Right ventricle myocardium superior (tissue), 1 donor: ENCODE measurements at regions not wholly inside any gene's neighbourhood (a gene's known extent, or its start where the extent isn't known, plus 50 kb on each side); places are given as distances from the start of the nearest gene placed in this dataset.
"Not testable (repeated sequence)": the region's sequence is repeated elsewhere in the genome, so short reads cannot be mapped to it uniquely, and the experiment has no call there.

Experiments used
- ATAC-seq: fragments of 200-7000 bp; cut with Tn5 transposase; one replicate; pipeline ENCODE4 v1.9.1; 2020; ENCODE audit warnings: mild to moderate bottlenecking; ENCODE audit not compliant: poor library complexity
- DNase-seq: peaks from one replicate; pipeline ENCODE4 v3.0.0-alpha.2; 2020
- intact Hi-C: fragments of 100-400 bp; cut with DNase I; formaldehyde crosslinking; loops from one replicate; pipeline ENCODE4 v1.11.2; 2022
- donor health status: DM: no; HTN: yes; CAD: no; lungs with severe emphysema.

GRCh38 chr2:134004467-134004866, 249.4 kb upstream of the MGAT5 start:
- intact Hi-C loops, result no loop called here
- DNase-seq (no peak), ATAC-seq (no peak)

- ATAC-seq (no peak), DNase-seq (no peak)
- intact Hi-C loops, result no loop called here
These were observed 245.0 kb upstream of the MGAT5 start for GRCh38 chr2:134008837-134009236.

GRCh38 chr2:134009440-134009839, 244.4 kb upstream of the MGAT5 start:
- ATAC-seq, result no peak
- intact Hi-C loops, result no loop called here
- DNase-seq, result no peak

- intact Hi-C loops, ATAC-seq, DNase-seq: not testable (repeated sequence)
These were observed 244.0 kb upstream of the MGAT5 start for GRCh38 chr2:134009906-134010305.

GRCh38 chr2:134011936-134012586, 241.8 kb upstream of the MGAT5 start:
- ATAC-seq (no peak), DNase-seq (no peak)
- intact Hi-C loops, result no loop called here

GRCh38 chr2:134014196-134014960, 239.5 kb upstream of the MGAT5 start:
- intact Hi-C loops, result no loop called here
- DNase-seq (no peak), ATAC-seq (no peak)

- DNase-seq, result no peak
- intact Hi-C loops, result no loop called here
- no peak for ATAC-seq
These were observed 234.0 kb upstream of the MGAT5 start for GRCh38 chr2:134019871-134020270.

- no peak for ATAC-seq
- no peak for DNase-seq
- intact Hi-C loops, result no loop called here
These were observed 233.3 kb upstream of the MGAT5 start for GRCh38 chr2:134020608-134021007.

- no peak for ATAC-seq
- no peak for DNase-seq
- intact Hi-C loops, result no loop called here
These were observed 231.9 kb upstream of the MGAT5 start for GRCh38 chr2:134021830-134022524.

GRCh38 chr2:134023854-134024253, 230.0 kb upstream of the MGAT5 start:
- intact Hi-C loops, result no loop called here
- DNase-seq (no peak), ATAC-seq (no peak)

GRCh38 chr2:134027980-134028379, 225.9 kb upstream of the MGAT5 start:
- intact Hi-C loops, result no loop called here
- ATAC-seq (peak; percentile 71), DNase-seq (peak; percentile 61)

GRCh38 chr2:134029418-134029817, 224.5 kb upstream of the MGAT5 start:
- ATAC-seq (peak; percentile 31), DNase-seq (no peak)
- intact Hi-C loops, result no loop called here

- ATAC-seq, result no peak
- intact Hi-C loops, result no loop called here
- no peak for DNase-seq
These were observed 222.3 kb upstream of the MGAT5 start for GRCh38 chr2:134031539-134031938.

GRCh38 chr2:134035605-134036370, 218.1 kb upstream of the MGAT5 start:
- intact Hi-C loops, result no loop called here
- ATAC-seq (no peak), DNase-seq (no peak)

- ATAC-seq (no peak), DNase-seq (no peak)
- intact Hi-C loops, result no loop called here
These were observed 213.8 kb upstream of the MGAT5 start for GRCh38 chr2:134039912-134040581.

GRCh38 chr2:134040626-134041172, 213.2 kb upstream of the MGAT5 start:
- DNase-seq, ATAC-seq, intact Hi-C loops: not testable (repeated sequence)

- DNase-seq (no peak), ATAC-seq (no peak)
- intact Hi-C loops, result no loop called here
These were observed 212.0 kb upstream of the MGAT5 start for GRCh38 chr2:134041877-134042276.

GRCh38 chr2:134043028-134043427, 210.8 kb upstream of the MGAT5 start:
- ATAC-seq, intact Hi-C loops, DNase-seq: not testable (repeated sequence)
